Neural cell (in vitro differentiated cells): ENCODE measurements at regions not wholly inside any gene's neighbourhood (a gene's known extent, or its start where the extent isn't known, plus 50 kb on each side); places are given as distances from the start of the nearest gene placed in this dataset.

Source experiments
- H2AFZ ChIP-seq: fragments of 200-600, 300-800 bp; sonication (generic), shearing (Covaris generic); 2 replicates; pipeline ENCODE4 v1.6.0; 2014; ENCODE audit warnings: low read depth, mild to moderate bottlenecking, antibody characterized with exemption, low read length, moderate library complexity
- H3F3A ChIP-seq: fragments of 200-600 bp; shearing (Covaris generic); 2 replicates; pipeline ENCODE4 v1.6.1; 2016; ENCODE audit warnings: mild to moderate bottlenecking, moderate library complexity, mixed read lengths, antibody characterized with exemption, low read length; ENCODE audit not compliant: insufficient read depth, poor library complexity, severe bottlenecking
- H3K27ac ChIP-seq: fragments of 200-600, 300-800 bp; sonication (generic), shearing (Covaris generic); 2 replicates; pipeline ENCODE4 v1.5.1; 2014; ENCODE audit warnings: mild to moderate bottlenecking, low read length, moderate library complexity
- H3K27me3 ChIP-seq: fragments of 300-800, 200-600 bp; sonication (generic), shearing (Covaris generic); 2 replicates; pipeline ENCODE4 v1.6.0; 2014; ENCODE audit warnings: mild to moderate bottlenecking, low read depth, low read length, moderate library complexity; ENCODE audit not compliant: insufficient read depth
- H3K36me3 ChIP-seq: fragments of 300-800, 200-600 bp; sonication (generic), shearing (Covaris generic); 2 replicates; pipeline ENCODE4 v1.5.1; 2014; ENCODE audit warnings: mild to moderate bottlenecking, antibody characterized with exemption, low read length, moderate library complexity; ENCODE audit not compliant: insufficient read depth
- H3K4me2 ChIP-seq: fragments of 300-800, 200-600 bp; sonication (generic), shearing (Covaris generic); 2 replicates; pipeline ENCODE4 v1.6.0; 2014; ENCODE audit warnings: mild to moderate bottlenecking, low read length
- H3K4me3 ChIP-seq: fragments of 300-800, 200-600 bp; sonication (generic), shearing (Covaris generic); 2 replicates; pipeline ENCODE4 v1.5.1; 2014; ENCODE audit warnings: mild to moderate bottlenecking, low read length, moderate library complexity
- H3K79me2 ChIP-seq: fragments of 200-600 bp; shearing (Covaris generic); replicated peaks from 2 replicates; pipeline ENCODE4 v1.6.0; 2014; ENCODE audit warnings: mild to moderate bottlenecking, low read length, moderate library complexity; ENCODE audit not compliant: insufficient read depth
- H3K9ac ChIP-seq: fragments of 300-800, 200-600 bp; sonication (generic), shearing (Covaris generic); 2 replicates; pipeline ENCODE4 v1.6.1; 2016; ENCODE audit warnings: mild to moderate bottlenecking, low read length, mixed read lengths
- H3K9me2 ChIP-seq: fragments of 200-600 bp; shearing (Covaris generic); 2 replicates; pipeline ENCODE4 v1.6.1; 2016; ENCODE audit warnings: mild to moderate bottlenecking, low read length, mixed read lengths; ENCODE audit not compliant: insufficient read depth
- H3K9me3 ChIP-seq: fragments of 200-600, 300-800 bp; sonication (generic), shearing (Covaris generic); 2 replicates; pipeline ENCODE4 v1.6.1; 2016; ENCODE audit warnings: mild to moderate bottlenecking, mixed run types, low read length, moderate library complexity, mixed read lengths
- H4K20me1 ChIP-seq: fragments of 200-600 bp; shearing (Covaris generic); 2 replicates; pipeline ENCODE4 v1.6.1; 2016; ENCODE audit warnings: mild to moderate bottlenecking, mixed run types; ENCODE audit not compliant: insufficient read depth
- CTCF ChIP-seq: fragments of 450-650 bp; IDR thresholded peaks from 2 replicates; pipeline ENCODE4 v1.5.1; 2014; ENCODE audit warnings: antibody characterized with exemption, mild to moderate bottlenecking, moderate library complexity; ENCODE audit not compliant: poor library complexity, severe bottlenecking
- EP300 ChIP-seq: fragments of 450-650 bp; conservative IDR thresholded peaks from 2 replicates; pipeline ENCODE4 v1.6.1; 2014; ENCODE audit warnings: antibody characterized with exemption, mild to moderate bottlenecking, moderate library complexity; ENCODE audit not compliant: poor library complexity, severe bottlenecking
- EZH2 ChIP-seq: fragments of 200-600, 300-800 bp; shearing (Covaris generic), sonication (generic); IDR thresholded peaks from 2 replicates; pipeline ENCODE4 v1.6.1; 2014; ENCODE audit warnings: antibody characterized with exemption, low read length, borderline replicate concordance, mild to moderate bottlenecking; ENCODE audit not compliant: insufficient read depth, poor library complexity, severe bottlenecking
- MXI1 ChIP-seq: fragments of 450-650 bp; conservative IDR thresholded peaks from 2 replicates; pipeline ENCODE4 v1.6.1; 2014; ENCODE audit warnings: antibody characterized with exemption, mild to moderate bottlenecking; ENCODE audit not compliant: poor library complexity, severe bottlenecking
- POLR2AphosphoS5 ChIP-seq: IDR thresholded peaks from 2 replicates; pipeline ENCODE4 v1.6.1; 2012
- RAD21 ChIP-seq: fragments of 450-650 bp; conservative IDR thresholded peaks from 2 replicates; pipeline ENCODE4 v1.6.1; 2014; ENCODE audit warnings: antibody characterized with exemption, mild to moderate bottlenecking, moderate library complexity
- SMC3 ChIP-seq: fragments of 450-650 bp; conservative IDR thresholded peaks from 2 replicates; pipeline ENCODE4 v1.6.1; 2014; ENCODE audit warnings: antibody characterized with exemption, mild to moderate bottlenecking, moderate library complexity; ENCODE audit not compliant: poor library complexity
- TAF1 ChIP-seq: IDR thresholded peaks from 2 replicates; pipeline ENCODE4 v1.6.1; 2012; ENCODE audit warnings: low read depth
- TF ChIP-seq, protein P1 (sequence below): IDR thresholded peaks from 2 replicates; pipeline ENCODE4 v1.6.1; 2012; ENCODE audit warnings: borderline replicate concordance

- Histone ChIP-seq H3K9me2 (no peaks in the 10 kb centered on the region), H3K27me3 (no peaks in the 10 kb centered on the region), H3K27ac (no peak overlapping the region), H3K9me3 (no peaks in the 10 kb centered on the region), H3K79me2 (no peaks in the 10 kb centered on the region), H3K4me3 (no peak overlapping the region), H3K4me2 (no peak overlapping the region), H3K9ac (no peak overlapping the region), H3K36me3 (no peaks in the 10 kb centered on the region), H3F3A (no peaks in the 10 kb centered on the region), H2AFZ (no peak overlapping the region), H4K20me1 (no peaks in the 10 kb centered on the region)
- TF ChIP-seq CTCF (no peak), EP300 (no peak), MXI1 (no peak), TAF1 (no peak), EZH2 (no peak), RAD21 (no peak), SMC3 (no peak), POLR2AphosphoS5 (no peak)
- TF ChIP-seq, protein P1, sequence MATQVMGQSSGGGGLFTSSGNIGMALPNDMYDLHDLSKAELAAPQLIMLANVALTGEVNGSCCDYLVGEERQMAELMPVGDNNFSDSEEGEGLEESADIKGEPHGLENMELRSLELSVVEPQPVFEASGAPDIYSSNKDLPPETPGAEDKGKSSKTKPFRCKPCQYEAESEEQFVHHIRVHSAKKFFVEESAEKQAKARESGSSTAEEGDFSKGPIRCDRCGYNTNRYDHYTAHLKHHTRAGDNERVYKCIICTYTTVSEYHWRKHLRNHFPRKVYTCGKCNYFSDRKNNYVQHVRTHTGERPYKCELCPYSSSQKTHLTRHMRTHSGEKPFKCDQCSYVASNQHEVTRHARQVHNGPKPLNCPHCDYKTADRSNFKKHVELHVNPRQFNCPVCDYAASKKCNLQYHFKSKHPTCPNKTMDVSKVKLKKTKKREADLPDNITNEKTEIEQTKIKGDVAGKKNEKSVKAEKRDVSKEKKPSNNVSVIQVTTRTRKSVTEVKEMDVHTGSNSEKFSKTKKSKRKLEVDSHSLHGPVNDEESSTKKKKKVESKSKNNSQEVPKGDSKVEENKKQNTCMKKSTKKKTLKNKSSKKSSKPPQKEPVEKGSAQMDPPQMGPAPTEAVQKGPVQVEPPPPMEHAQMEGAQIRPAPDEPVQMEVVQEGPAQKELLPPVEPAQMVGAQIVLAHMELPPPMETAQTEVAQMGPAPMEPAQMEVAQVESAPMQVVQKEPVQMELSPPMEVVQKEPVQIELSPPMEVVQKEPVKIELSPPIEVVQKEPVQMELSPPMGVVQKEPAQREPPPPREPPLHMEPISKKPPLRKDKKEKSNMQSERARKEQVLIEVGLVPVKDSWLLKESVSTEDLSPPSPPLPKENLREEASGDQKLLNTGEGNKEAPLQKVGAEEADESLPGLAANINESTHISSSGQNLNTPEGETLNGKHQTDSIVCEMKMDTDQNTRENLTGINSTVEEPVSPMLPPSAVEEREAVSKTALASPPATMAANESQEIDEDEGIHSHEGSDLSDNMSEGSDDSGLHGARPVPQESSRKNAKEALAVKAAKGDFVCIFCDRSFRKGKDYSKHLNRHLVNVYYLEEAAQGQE = no peak
Observed at GRCh38 chr9:136611606-136612005, 51.1 kb upstream of the EGFL7 start.

DNA sequence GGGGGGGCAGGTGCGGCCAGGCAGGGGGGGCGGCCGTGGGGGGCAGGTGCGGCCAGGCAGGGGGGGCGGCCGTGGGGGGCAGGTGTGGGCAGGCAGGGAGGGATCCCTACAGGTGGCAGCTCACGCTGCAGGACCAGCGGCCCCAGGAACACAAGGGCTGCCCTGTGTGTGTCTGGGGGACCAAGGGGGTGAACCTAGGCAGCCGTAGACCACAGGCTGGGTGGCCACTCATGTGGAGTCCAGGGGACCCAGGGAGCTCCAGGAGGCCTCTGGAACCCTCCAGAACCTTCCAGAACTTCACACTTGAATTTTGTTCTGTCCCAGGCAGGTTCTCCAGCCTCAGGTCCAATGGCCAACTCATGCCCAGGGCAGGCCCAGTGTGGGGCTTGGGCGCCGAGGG lies 51.6 kb upstream of the EGFL7 start:
- Histone ChIP-seq H3K4me3 (no peak overlapping the region), H3F3A (no peaks in the 10 kb centered on the region), H2AFZ (no peak overlapping the region), H4K20me1 (no peaks in the 10 kb centered on the region), H3K9me2 (no peaks in the 10 kb centered on the region), H3K27me3 (no peaks in the 10 kb centered on the region), H3K79me2 (no peaks in the 10 kb centered on the region), H3K9ac (no peak overlapping the region), H3K9me3 (no peaks in the 10 kb centered on the region), H3K36me3 (no peaks in the 10 kb centered on the region), H3K4me2 (no peak overlapping the region), H3K27ac (no peak overlapping the region)
- TF ChIP-seq EZH2 (no peak), MXI1 (no peak), SMC3 (no peak), RAD21 (no peak), TAF1 (no peak), CTCF (no peak), EP300 (no peak)
- TF ChIP-seq, protein P1 = no peak
